ENCODE measurements at regions not wholly inside any gene's neighbourhood (a gene's known extent, or its start where the extent isn't known, plus 50 kb on each side); places are given as distances from the start of the nearest gene placed in this dataset.

DNA sequence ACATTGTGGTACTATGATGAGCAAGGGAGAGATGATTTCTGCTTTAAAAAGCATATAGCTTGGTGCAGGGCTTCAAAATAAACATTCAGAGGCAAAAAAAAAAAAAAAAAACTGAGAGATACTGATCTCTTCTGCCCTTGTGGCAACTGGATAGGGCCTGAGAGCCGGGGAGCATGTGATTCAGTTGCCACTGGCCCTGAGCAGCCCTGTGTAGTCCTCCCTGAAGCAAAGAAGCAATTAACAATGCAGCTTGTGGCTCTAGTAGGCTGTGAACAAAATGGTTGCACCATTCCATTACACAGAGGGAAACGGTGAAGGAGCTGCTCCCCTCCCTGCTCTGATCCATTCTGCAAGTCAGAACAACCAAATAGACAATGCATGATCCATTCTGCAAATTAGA is 347.5 kb upstream of the DAB2 start:
- no peak overlapping the region for H3K4me3 ChIP-seq (ENCODE audit: low read length)
- TF ChIP-seq CTCF (conservative IDR thresholded peaks at IDR 0.05; ENCODE audit: low read depth, low read length), result no peak
- DNase-seq (ENCODE audit: low read depth), result no peak

DNA sequence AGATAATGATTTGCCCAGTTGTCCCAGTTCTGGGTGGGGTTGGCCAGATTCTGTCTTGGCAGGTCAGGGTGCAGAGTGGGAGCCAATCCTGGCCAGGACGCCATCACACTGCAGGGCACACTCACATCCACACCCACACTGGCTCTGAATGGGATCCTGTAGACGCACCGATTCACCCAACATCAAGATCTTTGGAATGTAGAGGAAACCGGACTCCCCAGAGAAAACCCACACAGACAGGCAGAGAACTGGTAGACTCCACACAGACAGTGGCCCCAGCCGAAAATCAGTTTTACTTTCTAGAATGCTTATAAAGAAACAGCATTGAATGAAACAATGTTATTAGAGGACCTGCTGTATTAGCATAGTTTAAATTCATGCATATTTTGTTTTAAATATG is 343.1 kb upstream of the DAB2 start:
- no peak overlapping the region for H3K4me3 ChIP-seq (ENCODE audit: low read length)
- DNase-seq (ENCODE audit: low read depth), result no peak
- no peak for TF ChIP-seq CTCF (conservative IDR thresholded peaks at IDR 0.05; ENCODE audit: low read depth, low read length)

- no peak for TF ChIP-seq CTCF (conservative IDR thresholded peaks at IDR 0.05; ENCODE audit: low read depth, low read length)
- DNase-seq (ENCODE audit: low read depth), result peak; percentile 61
- H3K4me3 ChIP-seq (ENCODE audit: low read length), result no peak overlapping the region
Measured at GRCh38 chr5:39765366-39765765, 340.6 kb upstream of the DAB2 start.

- no peak overlapping the region for H3K4me3 ChIP-seq (ENCODE audit: low read length)
- DNase-seq (ENCODE audit: low read depth), result no peak
- TF ChIP-seq CTCF (conservative IDR thresholded peaks at IDR 0.05; ENCODE audit: low read depth, low read length), result no peak
Measured at GRCh38 chr5:39762761-39763160, 338.0 kb upstream of the DAB2 start.

DNA sequence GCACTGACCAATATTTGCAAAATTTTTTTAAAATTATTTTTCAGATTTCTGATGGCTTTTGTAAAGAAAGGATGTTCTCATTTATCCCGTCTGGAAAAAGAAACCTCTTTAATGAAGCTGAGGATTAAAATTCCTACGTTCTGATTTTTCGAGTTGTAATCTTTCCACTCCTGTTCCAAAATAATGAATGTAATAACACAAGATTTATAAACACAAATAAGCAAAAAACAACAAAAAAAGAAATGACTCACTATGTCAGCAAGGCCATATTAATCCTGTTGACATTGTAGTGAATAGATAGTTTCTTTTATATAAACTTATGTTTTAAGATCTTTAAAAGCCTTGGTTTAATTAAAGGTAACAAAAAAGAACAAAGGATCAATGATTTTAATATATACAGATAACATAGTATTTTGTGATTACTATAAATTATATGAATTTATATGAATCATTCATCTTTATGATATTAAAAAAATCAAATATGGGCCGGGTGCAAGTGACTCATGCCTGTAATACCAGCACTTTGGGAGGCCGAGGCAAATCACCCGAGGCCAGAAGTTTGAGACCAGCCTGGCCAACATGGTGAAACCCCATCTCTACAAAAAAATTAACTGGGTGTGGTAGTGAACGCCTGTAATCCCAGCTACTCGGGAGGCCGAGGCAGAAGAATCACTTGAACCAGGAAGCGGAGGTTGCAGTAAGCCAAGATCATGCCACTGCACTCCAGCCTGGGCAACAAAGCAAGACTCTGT is 336.6 kb upstream of the DAB2 start:
- DNase-seq (ENCODE audit: low read depth), result no peak
- no peak for TF ChIP-seq CTCF (conservative IDR thresholded peaks at IDR 0.05; ENCODE audit: low read depth, low read length)
- H3K4me3 ChIP-seq (ENCODE audit: low read length), result no peak overlapping the region

DNA sequence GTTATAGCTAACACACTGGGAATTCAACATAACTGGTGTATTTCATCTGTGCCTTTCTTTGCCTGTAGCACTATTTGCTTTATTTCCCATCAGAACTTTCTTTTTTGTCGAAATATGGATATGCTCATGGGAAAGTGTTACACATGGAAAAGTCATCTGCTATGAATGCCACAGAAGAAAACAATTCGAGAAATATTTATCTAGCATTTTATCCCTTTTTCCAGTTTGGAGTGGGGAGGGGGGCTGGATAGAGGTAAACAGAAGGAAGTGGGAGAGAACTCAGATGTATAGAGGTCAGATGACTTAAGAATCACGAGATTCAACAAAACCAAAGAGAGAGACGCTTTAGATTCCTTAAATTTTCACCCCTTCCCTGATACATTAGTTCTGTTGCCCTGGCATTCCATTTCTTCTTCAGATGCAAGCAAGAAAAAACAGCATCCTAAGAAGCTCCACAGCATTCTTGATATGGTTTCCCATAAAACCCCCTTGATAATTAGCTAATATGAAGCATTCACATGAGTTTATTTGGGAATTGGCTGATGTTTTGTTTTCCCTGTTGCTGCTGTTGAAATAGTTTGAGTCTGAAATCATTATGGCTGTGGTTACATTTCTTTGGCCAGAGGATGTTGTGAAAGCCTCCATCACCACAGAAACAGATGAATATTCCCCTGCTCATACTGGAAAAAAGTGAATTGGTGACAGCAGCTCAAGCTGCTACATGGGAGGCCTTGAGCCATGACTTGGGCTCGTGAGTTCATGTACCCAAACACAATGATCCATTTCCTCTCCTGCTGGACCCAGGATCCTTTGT is 335.8 kb upstream of the DAB2 start:
- DNase-seq (ENCODE audit: low read depth), result peak; percentile 84
- TF ChIP-seq CTCF (conservative IDR thresholded peaks at IDR 0.05; ENCODE audit: low read depth, low read length), result no peak
- no peak overlapping the region for H3K4me3 ChIP-seq (ENCODE audit: low read length)

GRCh38 chr5:39759701-39760100 is 334.9 kb upstream of the DAB2 start:
- no peak for TF ChIP-seq CTCF (conservative IDR thresholded peaks at IDR 0.05; ENCODE audit: low read depth, low read length)
- H3K4me3 ChIP-seq (ENCODE audit: low read length), result no peak overlapping the region
- DNase-seq (ENCODE audit: low read depth), result no peak

All from retinal pigment epithelial cell (primary cell).